ENCODE measurements at regions not wholly inside any gene's neighbourhood (a gene's known extent, or its start where the extent isn't known, plus 50 kb on each side); places are given as distances from the start of the nearest gene placed in this dataset.

GRCh38 chr6:23250556-23250955 lies 681.2 kb downstream of the HDGFL1 start:
- TF ChIP-seq FOXS1 (CRISPR knock-in tag; IDR thresholded peaks at IDR 0.05), result no peak
- no peak for TF ChIP-seq POLR2A (IDR thresholded peaks at IDR 0.05; ENCODE audit: low read length)
- TF ChIP-seq CTCF (IDR thresholded peaks at IDR 0.05), result no peak
- no peak for TF ChIP-seq MAFK (IDR thresholded peaks at IDR 0.05; ENCODE audit: partially characterized antibody)
- TF ChIP-seq HES2 (IDR thresholded peaks at IDR 0.05), result no peak
- TF ChIP-seq PBX3 (IDR thresholded peaks at IDR 0.05), result no peak

Measured in A549 (cell line).